Effector memory CD4-positive, alpha-beta T cell (primary cell): ENCODE measurements at regions not wholly inside any gene's neighbourhood (a gene's known extent, or its start where the extent isn't known, plus 50 kb on each side); places are given as distances from the start of the nearest gene placed in this dataset.

Experiments used
- DNase-seq, 3 donors: peaks; one replicate each; pipeline ENCODE4 v3.0.0-alpha.2; 2020
- H3K27ac ChIP-seq: 2 replicates; pipeline ENCODE4 v1.7.0; 2013; ENCODE audit warnings: mild to moderate bottlenecking, low read length, moderate library complexity; ENCODE audit not compliant: insufficient read depth, poor library complexity, severe bottlenecking
- H3K27me3 ChIP-seq: replicated peaks from 2 replicates; pipeline ENCODE4 v1.7.0; 2013; ENCODE audit warnings: mild to moderate bottlenecking, low read length; ENCODE audit not compliant: insufficient read depth, control insufficient read depth, poor library complexity, severe bottlenecking
- H3K36me3 ChIP-seq: 2 replicates; pipeline ENCODE4 v1.7.0; 2013; ENCODE audit warnings: mild to moderate bottlenecking, low read length, moderate library complexity; ENCODE audit not compliant: control insufficient read depth, insufficient read depth
- H3K4me1 ChIP-seq: 2 replicates; pipeline ENCODE4 v1.7.0; 2013; ENCODE audit warnings: low read length, mild to moderate bottlenecking; ENCODE audit not compliant: control insufficient read depth, insufficient read depth, poor library complexity, severe bottlenecking
- H3K4me3 ChIP-seq: 2 replicates; pipeline ENCODE4 v1.7.0; 2013; ENCODE audit warnings: low read length, low read depth, mild to moderate bottlenecking; ENCODE audit not compliant: insufficient read depth, poor library complexity, severe bottlenecking
- H3K9me3 ChIP-seq: 2 replicates; pipeline ENCODE4 v1.7.0; 2013; ENCODE audit warnings: mild to moderate bottlenecking, low read length, moderate library complexity; ENCODE audit not compliant: control insufficient read depth

DNA sequence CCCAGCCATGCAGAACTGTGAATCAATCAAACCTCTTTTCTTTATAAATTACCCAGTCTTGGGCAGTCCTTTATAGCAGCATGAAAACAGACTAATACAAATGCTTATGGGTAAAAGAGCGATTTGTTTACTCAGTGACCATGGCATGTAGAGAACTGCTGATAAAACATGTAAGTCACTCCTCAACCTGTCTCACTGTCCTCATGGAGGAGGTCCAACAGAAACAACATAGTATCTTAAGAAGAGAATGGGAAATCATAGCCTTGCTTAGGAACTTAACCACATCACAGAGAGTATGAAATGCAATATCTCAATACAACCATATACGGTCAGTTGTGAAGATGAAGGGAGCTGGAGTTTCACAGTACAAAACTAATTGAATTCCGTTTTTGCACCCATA, 1734.0 kb upstream of the RAG2 start:
- DNase-seq, result no peak
- Histone ChIP-seq H3K27me3 (no peaks in the 10 kb centered on the region), H3K9me3 (no peaks in the 10 kb centered on the region), H3K27ac (no peak overlapping the region), H3K4me1 (no peaks in the 10 kb centered on the region), H3K4me3 (no peak overlapping the region), H3K36me3 (no peaks in the 10 kb centered on the region)

DNA sequence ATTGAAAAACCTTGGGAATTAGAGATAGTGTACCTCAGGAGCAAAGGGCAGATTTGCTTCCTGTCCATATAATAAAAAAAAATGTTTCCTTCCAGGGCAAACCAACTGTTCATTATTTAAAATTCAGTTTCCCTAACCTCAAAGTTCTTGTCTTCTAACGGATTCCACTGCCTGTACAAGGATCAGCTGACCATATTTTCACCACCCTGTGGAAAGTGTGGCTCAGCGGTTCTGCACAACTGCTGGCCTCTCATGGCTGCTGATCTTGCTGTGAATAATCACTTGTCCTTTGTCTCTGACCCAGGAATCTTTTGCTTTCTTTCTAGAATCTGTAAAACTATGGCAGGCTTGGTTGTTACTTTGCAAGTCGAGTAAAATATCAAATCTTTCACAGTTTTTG, 1732.5 kb upstream of the RAG2 start:
- no peaks in the 10 kb centered on the region for H3K36me3 ChIP-seq
- no peaks in the 10 kb centered on the region for H3K4me1 ChIP-seq
- H3K4me3 ChIP-seq, result no peak overlapping the region
- no peak for DNase-seq
- H3K27ac ChIP-seq, result no peak overlapping the region
- no peaks in the 10 kb centered on the region for H3K9me3 ChIP-seq
- H3K27me3 ChIP-seq, result no peaks in the 10 kb centered on the region

GRCh38 chr11:38323961-38324761, 1726.1 kb upstream of the RAG2 start:
- Histone ChIP-seq H3K36me3 (no peaks in the 10 kb centered on the region), H3K27me3 (no peaks in the 10 kb centered on the region), H3K4me3 (no peak overlapping the region), H3K9me3 (no peaks in the 10 kb centered on the region), H3K27ac (no peak overlapping the region), H3K4me1 (no peaks in the 10 kb centered on the region)
- no peak for DNase-seq

DNA sequence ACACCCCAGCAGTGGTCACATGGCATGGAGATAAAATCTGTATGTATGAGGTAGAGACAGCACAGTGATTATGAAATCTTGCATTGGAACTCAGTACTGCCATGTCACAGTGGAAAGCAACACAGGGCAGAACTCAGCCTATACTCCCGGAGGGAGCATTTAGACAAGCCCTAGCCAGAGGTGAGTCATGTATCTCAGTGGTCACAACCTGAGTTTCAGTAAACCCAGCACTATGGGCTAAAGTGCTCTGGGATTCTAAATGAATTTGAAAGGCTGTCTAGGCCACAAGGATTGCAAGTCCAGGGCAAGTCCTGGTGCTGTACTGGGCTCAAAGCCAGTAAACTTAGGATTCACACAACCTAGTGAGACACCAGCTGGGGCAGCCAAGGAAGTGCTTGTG, 1717.1 kb upstream of the RAG2 start:
- Histone ChIP-seq H3K4me1 (no peaks in the 10 kb centered on the region), H3K27me3 (no peaks in the 10 kb centered on the region), H3K4me3 (no peak overlapping the region), H3K9me3 (no peaks in the 10 kb centered on the region), H3K36me3 (no peaks in the 10 kb centered on the region), H3K27ac (no peak overlapping the region)
- no peak for DNase-seq

DNA sequence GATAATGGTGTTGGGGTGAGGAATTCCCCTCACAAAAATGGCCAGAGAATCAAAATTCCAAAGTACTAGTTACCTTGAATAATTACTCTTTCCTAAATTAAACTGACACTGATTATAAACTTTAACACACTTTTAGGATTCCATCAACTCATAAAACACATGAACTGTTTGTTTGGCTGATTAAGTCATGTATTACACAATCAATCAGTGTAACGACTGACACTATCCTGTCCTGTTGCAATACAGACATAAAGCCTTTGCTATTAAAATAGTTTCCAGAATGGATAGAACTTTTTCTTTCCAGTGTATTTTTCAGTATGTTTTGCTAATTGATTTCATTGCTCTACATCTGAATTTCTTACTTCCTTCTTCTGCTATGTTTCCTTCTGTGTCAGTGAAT, 1709.4 kb upstream of the RAG2 start:
- Histone ChIP-seq H3K27ac (no peak overlapping the region), H3K27me3 (no peaks in the 10 kb centered on the region), H3K4me1 (no peaks in the 10 kb centered on the region), H3K9me3 (no peaks in the 10 kb centered on the region), H3K4me3 (no peak overlapping the region), H3K36me3 (no peaks in the 10 kb centered on the region)
- DNase-seq, result no peak

DNA sequence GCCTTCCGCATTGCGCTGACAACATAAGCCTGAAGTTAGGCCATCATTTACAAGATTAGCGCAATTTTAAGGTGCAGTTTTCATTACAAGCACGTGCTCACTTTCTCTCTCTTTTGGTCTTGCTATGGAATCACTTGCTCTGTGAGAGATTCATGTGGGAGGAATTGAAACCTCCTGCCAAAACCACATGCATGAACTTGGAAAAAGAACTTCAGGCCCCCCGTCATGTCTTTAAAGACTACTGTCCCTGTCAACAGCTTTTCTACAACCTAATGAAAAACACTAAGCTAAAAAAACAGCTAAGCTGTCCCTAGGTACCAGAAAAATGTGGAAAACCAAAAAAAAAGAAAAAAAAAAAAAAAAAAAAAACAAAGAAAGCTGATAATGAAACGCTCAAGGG, 1707.6 kb upstream of the RAG2 start:
- Histone ChIP-seq H3K36me3 (no peaks in the 10 kb centered on the region), H3K27ac (no peak overlapping the region), H3K9me3 (no peaks in the 10 kb centered on the region), H3K4me1 (no peaks in the 10 kb centered on the region), H3K4me3 (no peak overlapping the region), H3K27me3 (no peaks in the 10 kb centered on the region)
- DNase-seq, result no peak

- no peak for DNase-seq
Measured at GRCh38 chr11:38304926-38305325, 1706.9 kb upstream of the RAG2 start.

GRCh38 chr11:38302564-38302963, 1704.5 kb upstream of the RAG2 start:
- Histone ChIP-seq H3K4me1 (no peaks in the 10 kb centered on the region), H3K27me3 (no peaks in the 10 kb centered on the region), H3K36me3 (no peaks in the 10 kb centered on the region), H3K4me3 (no peak overlapping the region), H3K9me3 (no peaks in the 10 kb centered on the region), H3K27ac (no peak overlapping the region)
- no peak for DNase-seq

More at GRCh38 chr11:38304926-38305325, 1706.9 kb upstream of the RAG2 start:
- no peak overlapping the region for H3K4me3 ChIP-seq
- H3K9me3 ChIP-seq, result no peaks in the 10 kb centered on the region
- H3K4me1 ChIP-seq, result no peaks in the 10 kb centered on the region
- no peak overlapping the region for H3K27ac ChIP-seq
- H3K36me3 ChIP-seq, result no peaks in the 10 kb centered on the region
- no peaks in the 10 kb centered on the region for H3K27me3 ChIP-seq

DNA sequence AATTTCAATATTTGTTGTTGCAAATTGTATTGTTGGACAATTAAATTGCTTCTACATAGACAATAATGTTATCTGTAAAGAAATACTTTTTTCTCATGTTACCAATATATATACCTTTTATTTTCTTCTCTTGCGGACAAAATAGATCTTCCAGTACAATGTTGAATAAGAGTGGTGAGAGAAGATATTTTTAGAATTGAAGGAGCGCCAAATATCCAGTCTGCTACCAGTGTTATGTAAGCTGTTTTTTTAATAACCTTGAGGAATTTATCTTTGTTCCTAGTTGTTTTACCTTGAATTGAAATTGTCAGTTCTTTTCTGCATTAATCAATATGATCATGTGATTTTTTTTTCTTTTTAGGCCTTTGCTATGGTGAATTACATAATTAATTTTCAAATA, 1702.5 kb upstream of the RAG2 start:
- H3K4me3 ChIP-seq, result no peak overlapping the region
- no peaks in the 10 kb centered on the region for H3K27me3 ChIP-seq
- no peak overlapping the region for H3K27ac ChIP-seq
- H3K9me3 ChIP-seq, result no peaks in the 10 kb centered on the region
- no peaks in the 10 kb centered on the region for H3K4me1 ChIP-seq
- H3K36me3 ChIP-seq, result no peaks in the 10 kb centered on the region
- no peak for DNase-seq

- Histone ChIP-seq H3K36me3 (no peaks in the 10 kb centered on the region), H3K27me3 (no peaks in the 10 kb centered on the region), H3K27ac (no peak overlapping the region), H3K4me1 (no peaks in the 10 kb centered on the region), H3K4me3 (no peak overlapping the region), H3K9me3 (no peaks in the 10 kb centered on the region)
- no peak for DNase-seq
Measured at GRCh38 chr11:38296211-38296776, 1698.3 kb upstream of the RAG2 start.
